Liver (tissue), 8 donors: ENCODE measurements at regions not wholly inside any gene's neighbourhood (a gene's known extent, or its start where the extent isn't known, plus 50 kb on each side); places are given as distances from the start of the nearest gene placed in this dataset.

ENCODE experiments used
- DNase-seq: peaks from one replicate; pipeline ENCODE4 v3.0.0-alpha.2; 2017; ENCODE audit warnings: low spot score
- H3K27ac ChIP-seq, 2 donors: one replicate each; pipeline ENCODE4 v1.7.0; 2013; ENCODE audit warnings: inconsistent platforms in 2 of 2, low read length in 2 of 2, control low read depth in 1 of 2, low read depth in 1 of 2, mild to moderate bottlenecking in 1 of 2
- H3K27me3 ChIP-seq, 4 donors: one replicate each; pipeline versions ENCODE4 v1.6.1 to v1.7.0; 2013; ENCODE audit warnings: low read length in 3 of 4, inconsistent platforms in 1 of 4, mild to moderate bottlenecking in 1 of 4, moderate library complexity in 1 of 4; ENCODE audit not compliant: control insufficient read depth in 4 of 4, insufficient read depth in 4 of 4
- H3K36me3 ChIP-seq, 4 donors: one replicate each; pipeline versions ENCODE4 v1.6.1 to v1.7.0; 2013; ENCODE audit warnings: low read length in 3 of 4, mild to moderate bottlenecking in 3 of 4, low read depth in 1 of 4, moderate library complexity in 1 of 4; ENCODE audit not compliant: control insufficient read depth in 4 of 4, insufficient read depth in 3 of 4
- H3K4me1 ChIP-seq, 4 donors: one replicate each; pipeline versions ENCODE4 v1.6.1 to v1.7.0; 2013; ENCODE audit warnings: low read length in 3 of 4, mild to moderate bottlenecking in 3 of 4, moderate library complexity in 1 of 4; ENCODE audit not compliant: control insufficient read depth in 4 of 4, insufficient read depth in 4 of 4
- H3K4me3 ChIP-seq, 3 donors: one replicate each; pipeline versions ENCODE4 v1.6.1 to v1.7.0; 2013; ENCODE audit warnings: low read length in 3 of 3, control low read depth in 1 of 3, low read depth in 1 of 3, mild to moderate bottlenecking in 1 of 3
- H3K9ac ChIP-seq, 2 donors: one replicate each; pipeline ENCODE4 v1.7.0; 2013; ENCODE audit warnings: low read length in 2 of 2, mild to moderate bottlenecking in 2 of 2, moderate library complexity in 2 of 2, control low read depth in 1 of 2, low read depth in 1 of 2
- H3K9me3 ChIP-seq, 4 donors: one replicate each; pipeline versions ENCODE4 v1.6.1 to v1.7.0; 2013; ENCODE audit warnings: low read length in 3 of 4; ENCODE audit not compliant: control insufficient read depth in 4 of 4
- ATF3 ChIP-seq: IDR thresholded peaks from 2 replicates; pipeline ENCODE4 v1.6.1; 2016; ENCODE audit warnings: antibody characterized with exemption
- CTCF ChIP-seq: fragments of 150-350 bp; IDR thresholded peaks from 2 replicates; pipeline ENCODE4 v1.5.1; 2017; ENCODE audit warnings: improper control_type of control experiment, low read depth, low read length; ENCODE audit not compliant: missing input control
- EGR1 ChIP-seq, 2 donors: IDR thresholded peaks; 2 replicates each; pipeline ENCODE4 v1.6.1; 2016 to 2018; ENCODE audit warnings: antibody characterized with exemption in 2 of 2, low read depth in 2 of 2
- FOXA1 ChIP-seq: IDR thresholded peaks from 2 replicates; pipeline ENCODE4 v1.6.1; 2016; ENCODE audit warnings: antibody characterized with exemption
- GABPA ChIP-seq, 2 donors: IDR thresholded peaks in 1 of 2; conservative IDR thresholded peaks in 1 of 2; 2 replicates each; pipeline ENCODE4 v1.6.1; 2016; ENCODE audit warnings: antibody characterized with exemption in 2 of 2, mild to moderate bottlenecking in 1 of 2, moderate library complexity in 1 of 2
- HNF4G ChIP-seq: IDR thresholded peaks from 2 replicates; pipeline ENCODE4 v1.6.1; 2016; ENCODE audit warnings: antibody characterized with exemption
- NR2F2 ChIP-seq: IDR thresholded peaks from 2 replicates; pipeline ENCODE4 v1.6.1; 2016; ENCODE audit warnings: antibody characterized with exemption
- RAD21 ChIP-seq, 2 donors: IDR thresholded peaks; 2 replicates each; pipeline ENCODE4 v1.6.1; 2016; ENCODE audit warnings: antibody characterized with exemption in 2 of 2, mild to moderate bottlenecking in 2 of 2
- RXRA ChIP-seq, 2 donors: IDR thresholded peaks; 2 replicates each; pipeline ENCODE4 v1.6.1; 2017 to 2018; ENCODE audit warnings: antibody characterized with exemption in 2 of 2, mild to moderate bottlenecking in 1 of 2
- SP1 ChIP-seq: IDR thresholded peaks from 2 replicates; pipeline ENCODE4 v1.6.1; 2018; ENCODE audit warnings: antibody characterized with exemption, mild to moderate bottlenecking
- TAF1 ChIP-seq: conservative IDR thresholded peaks from 2 replicates; pipeline ENCODE4 v1.6.1; 2016; ENCODE audit warnings: antibody characterized with exemption, mild to moderate bottlenecking
- ZBTB33 ChIP-seq: IDR thresholded peaks from 2 replicates; pipeline ENCODE4 v1.6.1; 2016; ENCODE audit warnings: antibody characterized with exemption
- WGBS: extraction: QIAGEN DNeasy Blood & Tissue Kit; methylation state at CpG from one replicate; pipeline ENCODE4 v1.1.7; 2013; 5-methylcytosine and 5-hydroxymethylcytosine counted together
- donor health status: healthy.
- donor health status: healthy.
- donor health status: healthy.
- donor health status: healthy.
- donor health status: healthy.

- no peak for DNase-seq
- WGBS = 75% methylated on average over 6 of the region's 6 CpGs
- no peak overlapping the region for H3K4me3 ChIP-seq
- no peak overlapping the region for H3K27ac ChIP-seq
- TF ChIP-seq GABPA (IDR thresholded peaks at IDR 0.05 in 1 of 2, conservative IDR thresholded peaks at IDR 0.05 in 1 of 2) (no peak), FOXA1 (no peak), CTCF (no peak)
- H3K9me3 ChIP-seq = peaks cover 0 to 5% (median under 1%) of the 10 kb centered on the region in 4 donors
- H3K36me3 ChIP-seq = no peaks in the 10 kb centered on the region
- no peaks in the 10 kb centered on the region for H3K4me1 ChIP-seq
- no peaks in the 10 kb centered on the region for H3K27me3 ChIP-seq
- H3K9ac ChIP-seq = no peak overlapping the region
Measured at GRCh38 chr2:172280571-172281361, 146.6 kb upstream of the ITGA6 start.

DNA sequence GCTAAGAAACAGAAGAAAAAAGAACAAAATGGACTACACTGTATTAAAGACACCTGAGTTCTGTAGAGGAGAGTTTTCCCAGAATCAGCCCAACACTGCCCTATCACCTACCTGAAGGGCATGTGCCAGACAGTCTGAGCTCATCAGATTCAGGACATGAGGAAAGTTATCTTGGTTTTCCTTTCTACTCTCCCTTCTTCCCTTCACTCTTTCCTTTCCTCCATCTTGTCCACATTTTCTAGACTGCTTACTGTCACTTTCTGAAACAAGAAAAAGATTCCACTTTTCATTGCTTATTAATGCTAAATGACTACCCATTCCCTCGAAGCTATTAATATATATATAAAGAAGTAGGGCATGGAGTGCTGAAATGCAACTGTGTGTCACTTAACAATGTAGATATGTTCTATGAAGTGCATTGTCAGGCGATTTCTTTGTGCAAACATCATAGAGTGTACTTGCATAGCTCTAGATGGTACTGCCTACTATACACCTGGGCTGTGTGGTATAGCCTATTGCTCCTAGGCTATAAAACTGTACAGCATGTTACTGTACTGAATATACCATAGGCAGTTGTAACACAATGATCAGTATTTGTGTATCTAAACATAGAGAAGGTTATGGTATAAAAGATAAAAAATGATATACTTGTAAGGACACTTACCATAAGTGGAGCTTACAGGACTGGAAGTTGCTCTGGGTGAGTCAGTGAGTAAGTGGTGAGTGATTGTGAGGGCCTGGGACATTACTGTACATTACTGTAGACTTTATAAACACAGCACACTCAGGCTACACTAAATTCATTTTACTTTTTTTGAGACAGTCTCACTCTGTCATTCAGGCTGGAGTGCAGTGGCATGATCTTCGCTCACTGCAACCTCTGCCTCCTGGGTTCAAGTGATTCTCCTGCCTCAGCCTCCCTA lies 145.5 kb upstream of the ITGA6 start:
- Histone ChIP-seq H3K4me3 (no peak overlapping the region), H3K36me3 (no peaks in the 10 kb centered on the region), H3K9ac (no peak overlapping the region), H3K4me1 (no peaks in the 10 kb centered on the region), H3K9me3 (peaks cover 0 to 2% (median under 1%) of the 10 kb centered on the region in 4 donors), H3K27ac (no peak overlapping the region), H3K27me3 (no peaks in the 10 kb centered on the region)
- WGBS = 85% methylated on average over 3 of the region's 3 CpGs
- no peak for DNase-seq
- TF ChIP-seq ZBTB33 (no peak), SP1 (no peak), RAD21 (IDR thresholded peaks at IDR 0.05) (no peak), HNF4G (no peak), NR2F2 (no peak), RXRA (IDR thresholded peaks at IDR 0.05) (no peak), TAF1 (no peak), EGR1 (IDR thresholded peaks at IDR 0.05; ENCODE audit: low read depth in 2 of 2) (no peak), FOXA1 (no peak), CTCF (no peak), GABPA (IDR thresholded peaks at IDR 0.05 in 1 of 2, conservative IDR thresholded peaks at IDR 0.05 in 1 of 2) (no peak), ATF3 (no peak)
